NCI-H2081 treated with DMSO at 0.1 percent for 48 hours (cell line): ENCODE measurements at regions not wholly inside any gene's neighbourhood (a gene's known extent, or its start where the extent isn't known, plus 50 kb on each side); places are given as distances from the start of the nearest gene placed in this dataset.

Experiments used
- DNase-seq: peaks from one replicate; lab custom pipeline; 2025; lab: John Stamatoyannopoulos, UW

- no peak for DNase-seq
Observed at GRCh38 chr1:229971141-229971540, 95.9 kb upstream of the GALNT2 start.

- DNase-seq = no peak
Observed at GRCh38 chr1:229972600-229973296, 94.3 kb upstream of the GALNT2 start.

- DNase-seq = no peak
Observed at GRCh38 chr1:229973297-229973612, 93.8 kb upstream of the GALNT2 start.

GRCh38 chr1:229975047-229975446, 92.0 kb upstream of the GALNT2 start:
- no peak for DNase-seq

GRCh38 chr1:229980009-229980408, 87.0 kb upstream of the GALNT2 start:
- no peak for DNase-seq

GRCh38 chr1:229981736-229982135, 85.3 kb upstream of the GALNT2 start:
- DNase-seq = no peak

GRCh38 chr1:229984310-229984991, 82.6 kb upstream of the GALNT2 start:
- no peak for DNase-seq

- DNase-seq = no peak
Observed at GRCh38 chr1:229984992-229985612, 81.9 kb upstream of the GALNT2 start.

- no peak for DNase-seq
Observed at GRCh38 chr1:229985613-229986010, 81.4 kb upstream of the GALNT2 start.

- no peak for DNase-seq
Observed at GRCh38 chr1:229986737-229987337, 80.2 kb upstream of the GALNT2 start.

GRCh38 chr1:229987953-229988352, 79.1 kb upstream of the GALNT2 start:
- DNase-seq = no peak

GRCh38 chr1:229988534-229988933, 78.5 kb upstream of the GALNT2 start:
- DNase-seq = no peak

GRCh38 chr1:229989591-229990248, 77.3 kb upstream of the GALNT2 start:
- DNase-seq = no peak

GRCh38 chr1:229990326-229990725, 76.7 kb upstream of the GALNT2 start:
- DNase-seq = no peak

GRCh38 chr1:229991104-229991513, 75.9 kb upstream of the GALNT2 start:
- no peak for DNase-seq

GRCh38 chr1:229991724-229992333, 75.2 kb upstream of the GALNT2 start:
- DNase-seq = no peak

- no peak for DNase-seq
Observed at GRCh38 chr1:229993060-229993459, 74.0 kb upstream of the GALNT2 start.

- DNase-seq = no peak
Observed at GRCh38 chr1:229993894-229994293, 73.1 kb upstream of the GALNT2 start.

- no peak for DNase-seq
Observed at GRCh38 chr1:229999004-229999670, 67.9 kb upstream of the GALNT2 start.

GRCh38 chr1:230000493-230001184, 66.4 kb upstream of the GALNT2 start:
- no peak for DNase-seq
